G401 (cell line): ENCODE measurements at regions not wholly inside any gene's neighbourhood (a gene's known extent, or its start where the extent isn't known, plus 50 kb on each side); places are given as distances from the start of the nearest gene placed in this dataset.
"Not testable (repeated sequence)": the region's sequence is repeated elsewhere in the genome, so short reads cannot be mapped to it uniquely, and the experiment has no call there.

Experiments
- DNase-seq: peaks from one replicate; pipeline ENCODE4 v3.0.0-alpha.2; 2015; ENCODE audit warnings: low spot score
- in situ Hi-C: cut with HindIII; loops from 2 replicates; pipeline ENCODE4 v1.10.0; 2016; ENCODE audit warnings: low sequenced_read_pairs, mixed read lengths

DNA sequence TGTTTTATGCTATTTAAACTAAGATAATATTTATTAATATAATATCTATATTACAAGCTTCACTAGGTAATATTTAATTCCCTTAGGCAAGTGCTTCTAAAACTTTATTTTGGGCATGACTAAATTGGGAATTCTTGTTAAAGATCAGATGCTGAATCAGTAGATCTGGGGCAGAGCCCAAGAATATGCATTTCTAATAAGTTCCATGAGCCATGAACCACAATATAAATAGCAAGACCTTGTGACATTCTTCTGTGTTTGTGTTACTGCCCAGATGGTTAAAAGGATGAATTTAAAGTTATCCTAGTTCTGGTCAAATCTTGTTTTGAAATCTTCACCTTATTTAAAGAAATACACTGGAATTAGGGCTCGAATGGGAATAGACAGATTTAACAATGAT, 258.4 kb upstream of the CACNA2D1 start:
- in situ Hi-C loops: no loop called here
- no peak for DNase-seq

DNA sequence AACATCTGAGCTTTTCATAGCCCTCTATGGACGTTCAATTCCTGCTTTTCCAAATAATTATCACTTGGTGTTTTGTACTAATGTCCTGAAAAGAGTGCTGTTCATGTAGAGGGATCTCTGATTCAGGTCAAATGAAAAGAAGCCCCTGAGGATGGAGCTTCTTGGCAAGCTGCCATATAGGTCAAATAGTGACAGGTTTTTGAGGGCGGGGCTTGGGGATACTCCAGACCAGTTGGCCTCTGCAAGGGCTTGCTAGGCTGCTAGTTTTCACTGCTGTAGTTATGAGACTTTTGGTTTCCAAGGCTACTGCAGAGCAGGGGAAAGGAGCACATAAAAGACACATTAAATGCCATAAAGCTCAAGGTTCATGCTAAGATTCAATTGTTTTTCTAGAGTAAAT, 257.2 kb upstream of the CACNA2D1 start:
- in situ Hi-C loops: no loop called here
- peak; percentile 36 for DNase-seq

DNA sequence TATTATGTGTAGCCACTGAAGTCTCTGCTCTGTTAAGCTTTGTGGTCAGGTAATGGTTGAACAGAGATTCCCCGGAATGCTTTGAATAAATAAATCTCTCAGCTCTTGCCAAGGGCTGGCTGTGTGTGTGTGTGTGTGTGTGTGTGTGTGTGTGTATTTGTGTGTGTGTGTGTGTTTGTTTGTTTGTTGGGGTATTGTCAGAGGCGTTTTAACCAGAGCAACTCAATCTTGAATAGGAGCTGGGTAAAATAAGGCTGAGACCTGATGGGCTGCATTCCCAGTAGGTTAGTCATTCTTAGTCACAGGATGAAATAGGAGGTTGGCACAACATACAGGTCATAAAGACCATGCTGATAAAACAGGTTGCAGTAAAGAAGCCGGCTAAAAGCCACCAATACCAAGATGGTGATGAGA, 256.2 kb upstream of the CACNA2D1 start:
- DNase-seq: no peak
- in situ Hi-C loops: no loop called here

DNA sequence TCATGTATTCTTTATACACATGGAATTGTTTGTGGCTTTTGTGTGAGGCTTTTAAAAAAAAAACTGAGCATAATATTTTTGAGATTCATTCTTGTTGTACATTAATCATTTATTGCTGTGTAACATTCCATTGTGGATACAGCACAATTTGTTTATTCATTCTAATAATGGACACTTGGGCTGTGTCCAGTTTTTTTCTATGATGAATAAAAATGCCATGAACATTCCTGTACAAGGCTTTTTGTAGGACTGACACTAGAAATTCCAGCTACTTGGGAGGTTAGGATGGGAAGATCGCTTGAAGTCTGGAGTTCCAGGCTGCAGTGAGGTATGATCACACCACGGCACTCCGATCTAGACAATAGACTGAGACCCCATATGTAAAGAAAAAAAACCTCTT, 254.3 kb upstream of the CACNA2D1 start:
- no peak for DNase-seq
- in situ Hi-C loops: no loop called here

DNA sequence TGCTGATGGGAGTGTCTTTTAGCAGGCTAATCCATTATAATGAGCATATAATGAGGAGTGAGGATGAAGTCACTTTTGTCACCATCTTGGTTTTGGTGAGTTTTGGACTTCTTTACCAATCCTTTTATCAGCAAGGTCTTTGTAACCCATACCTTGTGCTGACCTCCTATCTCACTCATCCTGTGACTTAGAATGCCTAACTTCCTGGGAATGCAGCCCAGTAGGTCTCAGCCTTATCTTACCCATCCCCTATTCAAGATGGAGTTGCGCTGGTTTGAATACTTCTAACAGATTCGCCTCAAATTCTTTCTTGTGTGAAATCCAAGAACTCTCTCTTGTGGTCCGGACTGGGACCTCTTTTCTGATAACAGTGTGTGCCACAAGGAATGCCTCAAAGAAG, 253.1 kb upstream of the CACNA2D1 start:
- no peak for DNase-seq
- in situ Hi-C loops: no loop called here

DNA sequence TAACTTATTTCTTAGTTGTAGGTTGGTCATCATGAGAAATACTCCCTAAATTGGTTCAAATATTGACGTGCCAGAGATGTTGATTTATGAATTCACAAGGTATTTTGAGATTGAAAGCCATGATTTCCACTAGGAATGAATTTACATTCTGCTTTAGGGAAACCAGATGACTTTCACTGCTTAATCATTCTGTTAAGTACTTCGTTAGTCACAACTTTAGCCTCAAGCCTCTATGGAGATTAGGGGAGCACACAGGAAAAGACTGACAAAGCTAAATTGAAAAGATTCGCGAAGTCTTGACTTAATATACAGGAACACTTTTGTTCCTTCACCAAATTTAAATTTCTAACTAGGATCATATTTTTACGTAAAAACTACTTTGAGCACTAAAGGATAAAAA, 250.4 kb upstream of the CACNA2D1 start:
- no peak for DNase-seq
- in situ Hi-C loops: no loop called here

DNA sequence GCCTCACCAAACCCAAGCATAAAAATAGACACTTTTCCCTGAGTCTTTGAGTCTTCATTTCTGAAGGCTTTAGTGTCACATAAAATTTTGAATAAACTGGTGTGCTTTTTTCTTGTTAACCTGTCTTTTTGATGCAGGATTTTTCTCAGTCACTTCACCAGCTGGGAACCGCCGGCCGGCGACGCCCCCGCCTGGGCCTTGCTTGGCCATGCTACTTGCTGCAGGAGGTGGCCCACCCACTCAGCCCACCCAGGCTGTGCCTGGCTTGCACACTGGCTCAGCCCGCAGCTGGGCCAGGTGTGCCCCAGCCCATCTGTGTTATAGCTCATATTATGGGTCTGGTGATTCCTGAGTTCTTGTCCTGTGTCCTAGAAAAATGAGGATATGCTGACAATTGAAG, 247.4 kb upstream of the CACNA2D1 start:
- in situ Hi-C loops: no loop called here
- DNase-seq: no peak

DNA sequence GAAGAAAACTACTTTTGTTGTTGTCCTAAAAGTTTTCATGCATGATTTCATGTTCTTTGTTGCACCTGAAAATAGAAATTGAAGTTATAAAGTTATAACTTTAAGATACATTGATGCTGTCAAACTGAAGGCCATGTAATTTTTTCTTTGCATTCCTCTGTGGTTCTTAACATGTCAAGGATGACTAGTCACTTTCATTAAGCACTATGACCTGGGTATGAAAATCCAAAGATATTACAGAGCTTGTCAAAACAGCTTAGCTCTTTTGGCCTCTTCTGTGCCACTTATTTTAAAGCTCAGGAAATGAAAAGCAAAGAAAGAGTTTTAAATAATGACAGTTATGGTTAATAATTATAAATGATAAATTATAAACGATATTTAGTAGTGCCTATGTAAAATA, 241.6 kb upstream of the CACNA2D1 start:
- DNase-seq: no peak
- in situ Hi-C loops: no loop called here

DNA sequence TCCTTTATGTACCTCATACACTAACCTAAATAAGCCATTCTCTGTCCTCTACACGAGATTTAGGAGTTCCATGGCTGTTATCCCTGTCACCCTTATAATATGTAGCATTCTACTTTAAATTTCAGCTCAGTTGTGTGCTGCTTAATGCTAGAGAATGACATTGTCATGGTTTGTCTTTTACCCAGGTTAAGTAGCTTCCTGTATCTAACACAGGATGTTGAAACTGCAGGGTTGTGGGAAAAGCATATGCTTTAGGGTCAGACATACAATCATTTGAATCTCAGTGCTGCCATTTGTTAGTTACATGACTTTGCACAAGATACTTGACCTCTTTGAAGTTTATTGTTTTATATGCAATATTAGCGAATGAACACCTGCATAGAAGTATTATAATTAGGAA, 235.1 kb upstream of the CACNA2D1 start:
- no peak for DNase-seq
- in situ Hi-C loops: no loop called here

DNA sequence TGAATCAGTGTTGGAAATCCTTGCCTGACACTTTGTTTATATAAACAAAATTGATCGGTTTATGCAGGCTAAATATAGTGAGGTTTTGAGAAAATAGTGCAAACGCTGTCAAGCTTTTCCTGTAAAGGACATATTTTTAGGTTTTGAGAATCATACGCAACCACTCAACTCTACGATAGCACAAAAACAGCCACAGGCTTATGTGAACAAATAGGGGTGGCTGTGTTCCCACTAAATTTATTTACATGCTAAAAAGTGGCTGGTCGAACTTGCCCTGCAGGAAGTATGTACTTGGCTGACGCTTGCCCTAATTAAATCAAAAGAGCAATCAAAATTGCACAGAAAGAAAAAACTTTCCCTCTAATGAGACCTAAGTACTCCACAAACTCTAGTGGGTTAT, 234.7 kb upstream of the CACNA2D1 start:
- DNase-seq: no peak
- in situ Hi-C loops: no loop called here

DNA sequence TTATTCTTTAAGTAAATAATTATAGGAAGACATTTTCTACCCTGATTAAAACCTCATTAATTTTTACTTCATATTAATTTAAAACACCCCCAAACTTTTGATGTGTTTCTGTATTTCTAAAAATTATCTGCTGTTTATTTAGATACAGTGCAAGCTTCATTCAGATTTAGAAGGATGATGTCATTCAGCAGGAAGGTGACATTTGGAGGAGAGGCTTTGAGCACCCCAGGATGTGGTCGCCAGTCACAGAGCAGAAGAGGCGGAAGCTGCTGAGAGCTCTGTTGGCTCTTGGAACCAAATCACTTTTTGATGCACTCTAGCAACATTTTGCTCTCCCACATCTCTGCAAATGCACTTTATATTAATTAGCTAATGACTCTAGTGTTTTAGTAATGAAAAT, 233.9 kb upstream of the CACNA2D1 start:
- in situ Hi-C loops: no loop called here
- DNase-seq: peak; percentile 89

DNA sequence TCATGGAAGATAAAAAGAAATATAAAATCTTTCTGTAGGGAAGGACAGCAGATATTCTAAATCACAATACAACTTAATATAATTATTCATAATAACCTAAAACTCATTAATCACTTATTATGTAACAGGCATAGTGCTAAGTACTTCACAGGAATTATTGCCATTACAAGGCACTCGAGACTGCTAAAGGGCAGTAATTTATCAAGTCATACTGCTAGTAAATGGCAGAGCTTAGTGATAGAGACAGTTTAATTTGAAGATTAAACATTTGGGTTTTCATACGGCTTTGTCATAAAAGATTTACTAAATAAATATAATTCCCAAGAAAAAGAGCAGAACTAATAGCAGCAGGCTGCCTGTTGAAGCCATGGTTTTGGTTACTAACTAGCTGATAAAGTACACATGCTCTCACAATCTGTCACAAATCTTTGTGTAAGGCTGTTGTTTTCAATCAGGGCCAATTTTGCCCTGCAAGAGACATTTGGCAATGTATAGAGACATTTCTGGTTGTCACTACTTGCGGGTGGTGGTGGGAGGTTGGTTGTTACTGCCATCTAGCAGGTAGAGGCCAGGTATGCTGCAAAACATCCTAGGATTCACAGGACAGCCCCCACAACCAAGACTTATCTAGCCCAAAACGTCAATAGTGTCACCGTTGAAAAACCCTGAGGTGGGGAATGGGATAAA, 233.3 kb upstream of the CACNA2D1 start:
- DNase-seq: peak; percentile 74
- in situ Hi-C loops: no loop called here

DNA sequence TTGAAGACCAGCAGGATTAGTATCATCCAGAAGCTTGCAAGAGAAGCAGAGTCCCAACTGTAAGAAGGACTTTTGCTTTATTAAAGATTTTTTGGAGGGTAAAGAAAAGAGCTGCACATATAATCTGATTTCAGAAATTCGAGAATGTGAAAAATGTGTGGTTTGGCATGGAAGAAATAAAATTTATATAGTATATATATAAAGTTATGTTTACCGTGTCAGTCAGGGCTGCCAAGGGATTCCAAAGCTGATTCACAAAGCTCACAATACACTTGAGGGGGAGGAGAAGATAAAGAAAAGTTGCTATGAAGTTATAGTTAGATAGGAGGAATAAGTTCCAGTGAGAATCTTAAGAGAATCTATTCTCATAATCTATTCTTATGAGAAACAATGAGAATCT, 231.8 kb upstream of the CACNA2D1 start:
- DNase-seq: no peak
- in situ Hi-C loops: no loop called here

DNA sequence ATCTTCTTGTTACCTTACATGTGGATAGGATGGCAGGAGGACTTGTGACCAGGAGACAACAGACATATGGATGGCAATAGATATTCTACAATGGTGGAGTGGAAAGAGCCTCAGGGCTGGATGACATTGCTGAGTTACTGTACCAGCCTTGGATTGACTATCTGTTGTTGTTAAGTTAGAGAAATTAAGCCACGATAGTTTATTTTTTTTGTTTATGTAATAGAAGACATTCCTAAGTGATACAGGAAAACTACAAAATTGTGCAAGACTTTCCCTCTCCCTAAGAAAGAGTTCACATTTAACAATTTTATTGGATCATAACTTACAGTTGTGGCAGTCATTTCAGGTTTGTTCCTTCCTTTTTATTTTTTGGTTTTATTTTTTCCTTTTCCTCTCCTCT, 230.7 kb upstream of the CACNA2D1 start:
- in situ Hi-C loops: no loop called here
- no peak for DNase-seq

DNA sequence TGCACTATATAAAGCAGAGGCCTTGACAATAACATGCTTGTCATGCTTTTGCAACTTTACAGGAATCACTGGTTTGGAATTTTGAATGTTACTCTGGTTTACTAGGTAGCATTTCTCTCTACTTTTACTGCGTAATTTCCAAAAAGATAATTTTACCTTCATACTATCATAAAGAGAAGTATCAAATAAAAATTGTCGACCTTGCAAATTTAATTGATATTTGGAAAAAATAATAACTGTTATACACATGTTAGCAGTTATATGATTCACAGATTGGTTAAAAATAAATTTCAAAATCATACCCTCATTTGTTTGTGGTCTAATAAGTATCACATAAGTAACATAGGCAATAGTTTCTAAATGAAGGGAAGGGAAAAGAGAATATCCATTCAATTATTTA, 228.5 kb upstream of the CACNA2D1 start:
- DNase-seq: no peak
- in situ Hi-C loops: no loop called here

DNA sequence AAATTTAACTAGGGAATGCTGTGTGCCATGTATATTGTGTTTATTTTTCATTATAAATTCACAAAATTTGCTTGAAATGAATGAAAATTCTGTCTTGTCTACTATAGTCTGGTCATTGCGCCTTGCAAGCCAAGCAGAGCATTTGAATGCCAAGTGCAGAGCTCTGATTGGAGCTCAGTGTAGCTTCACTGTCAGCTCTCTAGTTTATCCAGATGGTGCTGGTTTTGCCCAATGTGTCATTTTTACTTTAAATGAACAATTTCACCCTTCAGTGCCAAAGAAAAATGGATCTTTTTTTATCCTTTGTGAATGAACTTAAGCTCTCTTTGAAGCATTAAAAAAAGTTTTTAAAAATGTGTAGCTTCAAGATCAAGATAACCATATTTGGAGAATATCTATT, 225.6 kb upstream of the CACNA2D1 start:
- DNase-seq: no peak
- in situ Hi-C loops: no loop called here

DNA sequence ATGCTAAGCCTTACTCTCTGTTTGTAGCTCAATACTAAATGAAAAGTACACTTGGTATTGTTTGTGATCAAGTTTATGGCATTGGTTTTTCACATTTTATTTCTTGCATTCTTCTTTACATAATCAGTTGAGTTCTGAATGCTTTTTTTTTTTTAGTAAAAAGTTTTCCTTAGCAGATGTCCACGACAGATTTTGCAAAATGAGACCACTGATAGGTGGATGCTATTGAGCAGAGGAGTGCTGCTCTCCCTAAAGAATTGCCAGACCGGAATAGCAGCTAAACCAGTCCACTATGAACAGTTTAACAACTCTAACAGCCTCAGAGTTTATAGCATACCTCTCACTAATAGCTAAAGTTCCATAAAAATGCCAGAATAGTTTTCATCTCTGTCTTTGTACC, 225.1 kb upstream of the CACNA2D1 start:
- DNase-seq: no peak
- in situ Hi-C loops: no loop called here

DNA sequence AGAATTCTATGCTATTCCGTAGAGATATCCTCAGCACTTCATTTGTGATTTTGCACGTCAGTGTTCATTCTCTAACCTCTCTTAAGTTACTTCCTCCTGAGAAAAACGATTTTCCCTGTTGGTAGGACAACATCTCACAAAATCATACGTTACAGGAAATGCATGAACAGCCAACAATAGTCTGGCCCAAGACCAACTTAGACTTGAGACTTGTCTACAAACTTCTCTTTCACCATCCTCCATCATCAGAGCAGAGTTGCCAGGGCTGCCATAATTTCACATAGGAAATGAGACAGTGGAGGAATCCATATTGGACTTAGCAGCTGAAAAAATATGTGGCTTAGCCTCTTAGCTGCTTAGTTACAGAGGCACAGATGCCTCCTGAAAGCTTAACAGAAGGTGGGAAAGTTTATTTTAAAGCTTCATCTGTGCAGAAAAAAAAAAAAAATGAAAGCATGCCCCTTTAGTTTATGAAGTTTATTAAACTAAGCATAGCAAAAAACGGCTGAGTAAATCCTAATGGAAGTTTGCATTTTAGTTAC, 222.5 kb upstream of the CACNA2D1 start:
- in situ Hi-C loops: no loop called here
- DNase-seq: no peak

DNA sequence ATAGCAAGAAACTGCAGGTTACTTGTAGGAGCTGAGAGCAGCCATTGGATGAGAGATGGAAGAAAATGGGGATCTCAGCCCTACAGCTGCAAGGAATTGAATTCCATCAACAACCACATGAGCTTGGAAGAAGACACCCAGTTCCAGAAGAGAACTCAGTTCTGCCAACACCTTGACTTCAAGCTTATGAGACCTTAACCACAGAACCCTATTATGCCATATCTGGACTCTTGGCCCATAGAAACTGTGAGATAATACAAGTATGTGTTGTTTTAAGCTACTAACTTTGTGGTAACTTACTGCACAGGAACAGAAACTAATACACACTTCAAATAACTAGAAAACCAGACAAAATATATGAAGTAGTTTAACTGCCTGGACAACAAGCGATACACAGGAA, 212.4 kb upstream of the CACNA2D1 start:
- in situ Hi-C loops: no loop called here
- DNase-seq: no peak

DNA sequence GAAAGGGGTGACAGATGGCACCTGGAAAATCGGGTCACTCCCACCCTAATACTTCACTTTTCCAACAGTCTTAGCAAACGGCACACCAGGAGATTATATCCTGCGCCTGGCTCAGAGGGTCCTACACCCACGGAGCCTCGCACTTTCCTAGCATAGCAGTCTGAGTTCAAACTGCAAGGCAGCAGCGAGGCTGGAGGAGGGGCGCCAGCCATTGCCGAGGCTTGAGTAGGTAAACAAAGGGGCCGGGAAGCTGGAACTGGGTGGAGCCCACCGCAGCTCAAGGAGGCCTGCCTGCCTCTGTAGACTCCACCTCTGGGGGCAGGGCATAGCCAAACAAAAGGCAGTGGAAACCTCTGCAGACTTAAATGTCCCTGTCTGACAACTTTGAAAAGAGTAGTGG, 206.5 kb upstream of the CACNA2D1 start:
- in situ Hi-C loops, DNase-seq: not testable (repeated sequence)

DNA sequence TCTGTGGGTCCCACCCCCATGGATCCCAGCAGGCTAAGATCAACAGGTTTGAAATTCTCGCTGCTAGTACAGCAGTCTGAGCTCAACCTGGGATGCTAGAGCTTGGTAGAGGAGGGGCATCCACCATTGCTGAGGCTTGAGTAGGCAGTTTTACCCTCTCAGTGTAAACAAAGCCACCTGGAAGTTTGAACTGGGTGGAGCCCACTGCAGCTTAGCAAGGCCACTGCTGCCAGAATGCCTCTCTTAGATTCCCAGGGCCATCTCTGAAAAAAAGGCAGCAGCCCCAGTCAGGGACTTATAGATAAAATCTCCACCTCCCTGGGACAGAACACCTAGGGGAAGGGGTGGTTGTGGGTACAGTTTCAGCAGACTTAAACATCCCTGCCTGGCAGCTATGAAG, 190.0 kb upstream of the CACNA2D1 start:
- no peak for DNase-seq
- in situ Hi-C loops: no loop called here

DNA sequence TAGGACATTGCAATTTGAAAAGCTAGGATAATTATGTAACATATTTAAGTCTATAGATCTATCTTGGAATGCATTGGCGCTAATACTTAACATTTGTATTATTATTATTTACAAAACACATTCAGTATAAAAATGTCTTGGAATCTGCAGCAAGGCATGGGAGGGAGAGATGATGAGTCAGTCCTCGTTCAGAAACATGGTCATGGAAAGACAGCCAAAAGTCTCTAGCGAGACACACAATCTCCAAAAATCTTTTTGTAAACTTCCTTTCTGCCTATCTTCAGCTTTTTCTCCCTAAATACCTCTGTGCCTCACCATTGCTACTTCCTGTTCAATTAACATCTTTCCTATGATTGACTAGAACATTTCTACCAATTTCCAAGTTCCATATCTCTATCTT, 188.4 kb upstream of the CACNA2D1 start:
- in situ Hi-C loops: no loop called here

More for the DNA sequence above, 188.4 kb upstream of the CACNA2D1 start:
- DNase-seq: no peak
